Left ventricle myocardium inferior (tissue), 1 donor: ENCODE measurements at regions not wholly inside any gene's neighbourhood (a gene's known extent, or its start where the extent isn't known, plus 50 kb on each side); places are given as distances from the start of the nearest gene placed in this dataset.

Source experiments
- DNase-seq: peaks from one replicate; pipeline ENCODE4 v3.0.0-alpha.2; 2020
- H3K27ac ChIP-seq: fragments of 200-600 bp; replicated peaks from 2 replicates; pipeline ENCODE4 v1.8.0; 2021
- H3K27me3 ChIP-seq: fragments of 200-600 bp; 2 replicates; pipeline ENCODE4 v1.8.0; 2021; ENCODE audit warnings: low read depth
- H3K36me3 ChIP-seq: fragments of 200-600 bp; 2 replicates; pipeline ENCODE4 v1.8.0; 2021
- H3K4me1 ChIP-seq: fragments of 200-600 bp; 2 replicates; pipeline ENCODE4 v1.8.0; 2021
- H3K4me3 ChIP-seq: fragments of 200-600 bp; 2 replicates; pipeline ENCODE4 v1.8.0; 2021; ENCODE audit warnings: mild to moderate bottlenecking, moderate library complexity
- H3K9me3 ChIP-seq: fragments of 200-600 bp; replicated peaks from 2 replicates; pipeline ENCODE4 v1.8.0; 2021
- CTCF ChIP-seq: fragments of 200-600 bp; IDR thresholded peaks from 2 replicates; pipeline ENCODE4 v1.8.0; 2021; ENCODE audit warnings: antibody characterized with exemption, mild to moderate bottlenecking, borderline replicate concordance
- intact Hi-C: fragments of 100-400 bp; cut with micrococcal nuclease; formaldehyde crosslinking; loops from one replicate; pipeline ENCODE4 v1.11.0; 2022
- donor health status: DM: no; HTN: yes; CAD: no; lungs with severe emphysema.

DNA sequence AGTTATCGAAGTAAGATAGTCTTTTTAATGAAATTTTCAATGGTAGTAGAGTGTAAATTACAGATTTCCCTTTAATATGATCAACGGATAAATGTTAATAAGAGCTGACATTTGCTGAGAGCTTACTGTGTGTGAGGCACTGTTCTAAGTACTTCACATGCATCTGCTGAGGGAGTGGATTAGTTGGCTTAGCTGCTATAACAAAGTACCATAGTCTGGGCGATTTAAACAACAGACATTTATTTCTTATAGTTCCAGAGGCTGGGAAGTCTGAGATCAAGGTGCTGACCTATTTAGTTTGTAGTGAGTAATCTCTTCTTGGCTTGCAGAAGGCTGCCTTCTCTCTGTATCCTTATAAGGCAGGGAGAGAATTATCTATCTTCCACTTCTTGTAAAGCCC is 174.3 kb downstream of the CEP135 start:
- peaks cover 5% of the 10 kb centered on the region for H3K27me3 ChIP-seq
- no peaks in the 10 kb centered on the region for H3K36me3 ChIP-seq
- DNase-seq: no peak
- H3K4me1 ChIP-seq: no peaks in the 10 kb centered on the region
- no peak overlapping the region for H3K27ac ChIP-seq
- no peaks in the 10 kb centered on the region for H3K9me3 ChIP-seq
- H3K4me3 ChIP-seq: no peak overlapping the region
- intact Hi-C loops: no loop called here
- TF ChIP-seq CTCF: no peak

GRCh38 chr4:56118845-56119244 is 170.1 kb downstream of the CEP135 start:
- no peaks in the 10 kb centered on the region for H3K36me3 ChIP-seq
- no peak for TF ChIP-seq CTCF
- no peaks in the 10 kb centered on the region for H3K27me3 ChIP-seq
- no peak overlapping the region for H3K4me3 ChIP-seq
- no peaks in the 10 kb centered on the region for H3K9me3 ChIP-seq
- H3K27ac ChIP-seq: no peak overlapping the region
- H3K4me1 ChIP-seq: no peaks in the 10 kb centered on the region
- no peak for DNase-seq
- intact Hi-C loops: no loop called here

DNA sequence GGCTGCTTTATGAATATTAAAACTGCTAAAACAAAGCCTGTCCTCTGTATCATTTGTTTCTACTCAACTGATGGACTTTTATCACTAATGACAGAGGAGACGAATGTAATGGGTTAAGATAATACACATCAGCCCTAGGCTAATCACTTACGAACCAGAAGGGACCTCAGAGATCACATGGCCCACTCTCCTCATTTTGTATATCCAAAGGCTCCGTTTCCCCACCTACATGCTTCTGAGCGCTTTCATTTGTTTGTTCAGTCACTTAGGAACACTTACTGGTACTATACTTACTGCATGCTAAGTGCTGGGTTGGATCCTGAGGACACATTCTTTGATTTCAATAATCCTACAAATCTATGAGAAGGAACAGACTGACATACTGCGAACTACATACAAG is 169.3 kb downstream of the CEP135 start:
- Histone ChIP-seq H3K27me3 (no peaks in the 10 kb centered on the region), H3K4me1 (no peaks in the 10 kb centered on the region), H3K9me3 (no peaks in the 10 kb centered on the region), H3K27ac (no peak overlapping the region), H3K36me3 (no peaks in the 10 kb centered on the region), H3K4me3 (no peak overlapping the region)
- DNase-seq: no peak
- intact Hi-C loops: no loop called here
- TF ChIP-seq CTCF: no peak

GRCh38 chr4:56115898-56116297 is 167.2 kb downstream of the CEP135 start:
- Histone ChIP-seq H3K27ac (no peak overlapping the region), H3K27me3 (no peaks in the 10 kb centered on the region), H3K36me3 (no peaks in the 10 kb centered on the region), H3K4me1 (no peaks in the 10 kb centered on the region), H3K4me3 (no peak overlapping the region), H3K9me3 (no peaks in the 10 kb centered on the region)
- DNase-seq: no peak
- intact Hi-C loops: no loop called here
- no peak for TF ChIP-seq CTCF

GRCh38 chr4:56112377-56112776 is 163.6 kb downstream of the CEP135 start:
- intact Hi-C loops: no loop called here
- no peaks in the 10 kb centered on the region for H3K36me3 ChIP-seq
- no peaks in the 10 kb centered on the region for H3K9me3 ChIP-seq
- H3K27ac ChIP-seq: no peak overlapping the region
- no peaks in the 10 kb centered on the region for H3K27me3 ChIP-seq
- H3K4me1 ChIP-seq: no peaks in the 10 kb centered on the region
- TF ChIP-seq CTCF: no peak
- no peak overlapping the region for H3K4me3 ChIP-seq
- no peak for DNase-seq
